GM12878 (cell line): ENCODE measurements at regions not wholly inside any gene's neighbourhood (a gene's known extent, or its start where the extent isn't known, plus 50 kb on each side); places are given as distances from the start of the nearest gene placed in this dataset.

Experiments used
- CHD2 ChIP-seq: IDR thresholded peaks from 2 replicates; pipeline ENCODE4 v1.6.1; 2011; ENCODE audit warnings: low read depth, low read length, improper control_type of control experiment, borderline replicate concordance
- CTCF ChIP-seq, 3 experiments: IDR thresholded peaks in 2 of 3; conservative IDR thresholded peaks in 1 of 3; 2 replicates each; pipeline ENCODE4 v1.5.1; 2011; ENCODE audit warnings: low read depth in 3 of 3, low read length in 3 of 3, mild to moderate bottlenecking in 3 of 3, control low read depth in 2 of 3, moderate library complexity in 2 of 3, inconsistent platforms in 1 of 3, mixed read lengths in 1 of 3; ENCODE audit not compliant: control insufficient read depth in 2 of 3, insufficient read depth in 1 of 3; ENCODE audit errors: extremely low read depth in 1 of 3
- EED ChIP-seq: sonication (generic); IDR thresholded peaks from 2 replicates; pipeline ENCODE4 v1.6.1; 2016; ENCODE audit warnings: antibody characterized with exemption, low read depth
- EZH2 ChIP-seq: IDR thresholded peaks from 2 replicates; pipeline ENCODE4 v1.6.1; 2012; ENCODE audit warnings: low read depth, mild to moderate bottlenecking, control low read depth, inconsistent platforms, low read length, borderline replicate concordance; ENCODE audit not compliant: control insufficient read depth
- PAX5 ChIP-seq: IDR thresholded peaks from 2 replicates; pipeline ENCODE4 v1.6.1; 2011; ENCODE audit warnings: low read depth, low read length, borderline replicate concordance
- TF ChIP-seq, protein P1 (sequence below): IDR thresholded peaks from 2 replicates; pipeline ENCODE4 v1.6.1; 2012; ENCODE audit warnings: low read depth, low read length, improper control_type of control experiment
- TF ChIP-seq, protein P2 (sequence below): fragments of 450-650 bp; formaldehyde crosslinking; IDR thresholded peaks from 2 replicates; pipeline ENCODE4 v1.5.0; 2022; ENCODE audit warnings: mild to moderate bottlenecking, missing genetic modification characterization

GRCh38 chr1:232528472-232529089, 101.4 kb downstream of the SIPA1L2 start:
- no peak for TF ChIP-seq CTCF (IDR thresholded peaks at IDR 0.05 in 2 of 3, conservative IDR thresholded peaks at IDR 0.05 in 1 of 3; ENCODE audit: control insufficient read depth in 2 of 3, extremely low read depth in 1 of 3, insufficient read depth in 1 of 3, low read depth in 3 of 3, low read length in 3 of 3)
- TF ChIP-seq, protein P1, sequence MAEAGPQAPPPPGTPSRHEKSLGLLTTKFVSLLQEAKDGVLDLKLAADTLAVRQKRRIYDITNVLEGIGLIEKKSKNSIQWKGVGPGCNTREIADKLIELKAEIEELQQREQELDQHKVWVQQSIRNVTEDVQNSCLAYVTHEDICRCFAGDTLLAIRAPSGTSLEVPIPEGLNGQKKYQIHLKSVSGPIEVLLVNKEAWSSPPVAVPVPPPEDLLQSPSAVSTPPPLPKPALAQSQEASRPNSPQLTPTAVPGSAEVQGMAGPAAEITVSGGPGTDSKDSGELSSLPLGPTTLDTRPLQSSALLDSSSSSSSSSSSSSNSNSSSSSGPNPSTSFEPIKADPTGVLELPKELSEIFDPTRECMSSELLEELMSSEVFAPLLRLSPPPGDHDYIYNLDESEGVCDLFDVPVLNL = no peak
- TF ChIP-seq, protein P2, sequence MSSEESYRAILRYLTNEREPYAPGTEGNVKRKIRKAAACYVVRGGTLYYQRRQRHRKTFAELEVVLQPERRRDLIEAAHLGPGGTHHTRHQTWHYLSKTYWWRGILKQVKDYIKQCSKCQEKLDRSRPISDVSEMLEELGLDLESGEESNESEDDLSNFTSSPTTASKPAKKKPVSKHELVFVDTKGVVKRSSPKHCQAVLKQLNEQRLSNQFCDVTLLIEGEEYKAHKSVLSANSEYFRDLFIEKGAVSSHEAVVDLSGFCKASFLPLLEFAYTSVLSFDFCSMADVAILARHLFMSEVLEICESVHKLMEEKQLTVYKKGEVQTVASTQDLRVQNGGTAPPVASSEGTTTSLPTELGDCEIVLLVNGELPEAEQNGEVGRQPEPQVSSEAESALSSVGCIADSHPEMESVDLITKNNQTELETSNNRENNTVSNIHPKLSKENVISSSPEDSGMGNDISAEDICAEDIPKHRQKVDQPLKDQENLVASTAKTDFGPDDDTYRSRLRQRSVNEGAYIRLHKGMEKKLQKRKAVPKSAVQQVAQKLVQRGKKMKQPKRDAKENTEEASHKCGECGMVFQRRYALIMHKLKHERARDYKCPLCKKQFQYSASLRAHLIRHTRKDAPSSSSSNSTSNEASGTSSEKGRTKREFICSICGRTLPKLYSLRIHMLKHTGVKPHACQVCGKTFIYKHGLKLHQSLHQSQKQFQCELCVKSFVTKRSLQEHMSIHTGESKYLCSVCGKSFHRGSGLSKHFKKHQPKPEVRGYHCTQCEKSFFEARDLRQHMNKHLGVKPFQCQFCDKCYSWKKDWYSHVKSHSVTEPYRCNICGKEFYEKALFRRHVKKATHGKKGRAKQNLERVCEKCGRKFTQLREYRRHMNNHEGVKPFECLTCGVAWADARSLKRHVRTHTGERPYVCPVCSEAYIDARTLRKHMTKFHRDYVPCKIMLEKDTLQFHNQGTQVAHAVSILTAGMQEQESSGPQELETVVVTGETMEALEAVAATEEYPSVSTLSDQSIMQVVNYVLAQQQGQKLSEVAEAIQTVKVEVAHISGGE (CRISPR knock-in tag) = no peak
- no peak for TF ChIP-seq PAX5
- TF ChIP-seq CHD2 = no peak
- TF ChIP-seq EZH2 = no peak
- no peak for TF ChIP-seq EED
